CD4-positive, alpha-beta T cell (primary cell): ENCODE measurements at regions not wholly inside any gene's neighbourhood (a gene's known extent, or its start where the extent isn't known, plus 50 kb on each side); places are given as distances from the start of the nearest gene placed in this dataset.

Source experiments
- ATAC-seq: fragments of 200-7000 bp; cut with Tn5 transposase; one replicate; pipeline ENCODE4 v1.10.0; 2022; ENCODE audit warnings: mild to moderate bottlenecking; ENCODE audit not compliant: poor library complexity
- CTCF ChIA-PET: fragments of 350-600 bp; sonication (Branson Sonifier 250); formaldehyde crosslinking; loops from one replicate; lab custom pipeline; 2021; ENCODE audit warnings: antibody characterized with exemption, inconsistent platforms; lab: Charles Lee
- POLR2A ChIA-PET: fragments of 350-600 bp; sonication (Branson Sonifier 250); formaldehyde crosslinking; loops from one replicate; lab custom pipeline; 2021; ENCODE audit warnings: antibody characterized with exemption, inconsistent platforms; lab: Charles Lee
- DNase-seq, 14 experiments: peaks; one replicate each; pipeline ENCODE4 v3.0.0-alpha.2; 2013 to 2020; ENCODE audit warnings: mixed read lengths in 2 of 14
- H3K27ac ChIP-seq, 2 donors: one replicate each; pipeline versions ENCODE4 v1.5.1 to v1.7.0; 2013; ENCODE audit warnings: low read length in 2 of 2, low read depth in 1 of 2, mild to moderate bottlenecking in 1 of 2
- H3K27me3 ChIP-seq, 2 experiments: 1 replicate in 1 of 2; 2 replicates in 1 of 2; pipeline versions ENCODE4 v1.6.1 to v1.7.0; 2013; ENCODE audit warnings: low read length in 2 of 2, control low read depth in 1 of 2, mild to moderate bottlenecking in 1 of 2, moderate library complexity in 1 of 2; ENCODE audit not compliant: insufficient read depth in 2 of 2, control insufficient read depth in 1 of 2
- H3K36me3 ChIP-seq: one replicate; pipeline ENCODE4 v1.6.1; 2013; ENCODE audit warnings: low read length, control low read depth; ENCODE audit not compliant: insufficient read depth
- H3K4me1 ChIP-seq: one replicate; pipeline ENCODE4 v1.6.1; 2013; ENCODE audit warnings: low read length, control low read depth; ENCODE audit not compliant: insufficient read depth
- H3K4me3 ChIP-seq: one replicate; pipeline ENCODE4 v1.5.1; 2013; ENCODE audit warnings: mild to moderate bottlenecking, low read length, moderate library complexity
- H3K9me3 ChIP-seq, 2 experiments: 1 replicate in 1 of 2; 2 replicates in 1 of 2; pipeline versions ENCODE4 v1.6.1 to v1.7.0; 2013; ENCODE audit warnings: low read length in 2 of 2, mild to moderate bottlenecking in 2 of 2, control low read depth in 1 of 2, moderate library complexity in 1 of 2; ENCODE audit not compliant: control insufficient read depth in 1 of 2, insufficient read depth in 1 of 2
- H3K27ac Mint-ChIP-seq: one replicate; pipeline ENCODE4 v1.8.0; 2020; ENCODE audit warnings: mixed read lengths
- H3K27me3 Mint-ChIP-seq: one replicate; pipeline ENCODE4 v1.8.0; 2021; ENCODE audit warnings: mixed read lengths
- H3K36me3 Mint-ChIP-seq: one replicate; pipeline ENCODE4 v1.8.0; 2021; ENCODE audit warnings: low read depth, mixed read lengths
- H3K4me1 Mint-ChIP-seq: one replicate; pipeline ENCODE4 v1.8.0; 2021; ENCODE audit warnings: low read depth, mixed read lengths
- H3K4me3 Mint-ChIP-seq: one replicate; pipeline ENCODE4 v1.8.0; 2020; ENCODE audit warnings: mild to moderate bottlenecking, mixed read lengths
- H3K9me3 Mint-ChIP-seq: one replicate; pipeline ENCODE4 v1.8.0; 2020; ENCODE audit warnings: mixed read lengths
- CTCF ChIP-seq: fragments of 200-600 bp; IDR thresholded peaks from one replicate; pipeline ENCODE4 v1.8.0; 2022; ENCODE audit warnings: antibody characterized with exemption, mild to moderate bottlenecking
- intact Hi-C, 2 experiments: fragments of 100-400 bp; cut with DNase I in 1 of 2; cut with micrococcal nuclease in 1 of 2; formaldehyde crosslinking; loops; one replicate each; pipeline versions ENCODE4 v1.15.1 to v1.9.0; 2023 to 2025; cut with DNase I, micrococcal nuclease

GRCh38 chr10:122780391-122780790, 65.3 kb downstream of the CUZD1 start:
- ChIA-PET POLR2A (no interaction called here), CTCF (no interaction called here)
- Histone ChIP-seq H3K27ac (no peak overlapping the region), H3K4me1 (no peaks in the 10 kb centered on the region), H3K9me3 (peaks cover 0 to 9% of the 10 kb centered on the region in 2 experiments), H3K4me3 (no peak overlapping the region), H3K36me3 (no peaks in the 10 kb centered on the region), H3K27me3 (peaks cover 0 to 5% of the 10 kb centered on the region in 2 experiments)
- Mint-ChIP-seq H3K9me3 (no peaks in the 10 kb centered on the region), H3K4me3 (no peak overlapping the region), H3K4me1 (no peaks in the 10 kb centered on the region), H3K36me3 (no peaks in the 10 kb centered on the region), H3K27me3 (peaks cover 20% of the 10 kb centered on the region), H3K27ac (no peak overlapping the region)
- no peak for TF ChIP-seq CTCF
- ATAC-seq: no peak
- intact Hi-C loops: no loop called here
- DNase-seq: no peak

DNA sequence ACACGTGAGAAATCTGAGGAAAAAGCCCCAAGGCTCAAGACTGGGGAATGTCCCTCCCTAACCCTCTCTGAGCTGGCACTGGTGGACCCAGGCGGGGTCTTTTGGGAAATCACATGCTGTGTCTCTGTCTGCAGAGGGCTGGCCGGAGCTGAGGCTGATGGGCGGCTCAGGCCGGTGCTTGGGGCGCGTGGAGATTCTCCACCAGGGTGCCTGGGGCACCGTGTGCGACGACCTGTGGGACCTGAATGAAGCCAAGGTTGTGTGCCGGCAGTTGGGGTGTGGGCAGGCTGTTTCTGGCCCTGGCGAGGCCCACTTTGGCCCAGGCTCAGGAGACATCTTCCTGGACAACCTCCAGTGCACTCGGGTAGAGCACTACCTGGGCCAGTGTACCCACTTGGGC, 65.7 kb downstream of the CUZD1 start:
- Histone ChIP-seq H3K27ac (no peak overlapping the region), H3K36me3 (no peaks in the 10 kb centered on the region), H3K4me1 (no peaks in the 10 kb centered on the region), H3K4me3 (no peak overlapping the region), H3K27me3 (peaks cover 0 to 5% of the 10 kb centered on the region in 2 experiments), H3K9me3 (peaks cover 0 to 9% of the 10 kb centered on the region in 2 experiments)
- H3K4me1 Mint-ChIP-seq: no peaks in the 10 kb centered on the region
- no peak overlapping the region for H3K4me3 Mint-ChIP-seq
- H3K27ac Mint-ChIP-seq: no peak overlapping the region
- ChIA-PET POLR2A (no interaction called here), CTCF (no interaction called here)
- ATAC-seq (no peak), DNase-seq (no peak)
- intact Hi-C loops: no loop called here
- H3K27me3 Mint-ChIP-seq: peaks cover 25% of the 10 kb centered on the region
- no peaks in the 10 kb centered on the region for H3K36me3 Mint-ChIP-seq
- TF ChIP-seq CTCF: no peak
- no peaks in the 10 kb centered on the region for H3K9me3 Mint-ChIP-seq

- POLR2A ChIA-PET: no interaction called here
- H3K27ac Mint-ChIP-seq: no peak overlapping the region
- no peaks in the 10 kb centered on the region for H3K36me3 Mint-ChIP-seq
- no peak overlapping the region for H3K27ac ChIP-seq
- no peaks in the 10 kb centered on the region for H3K4me1 Mint-ChIP-seq
- H3K27me3 ChIP-seq: peaks cover 5 to 7% of the 10 kb centered on the region in 2 experiments
- intact Hi-C loops: no loop called here
- H3K36me3 ChIP-seq: no peaks in the 10 kb centered on the region
- no peaks in the 10 kb centered on the region for H3K9me3 Mint-ChIP-seq
- no peaks in the 10 kb centered on the region for H3K4me1 ChIP-seq
- CTCF ChIA-PET: no interaction called here
- H3K9me3 ChIP-seq: peaks cover 0 to 9% of the 10 kb centered on the region in 2 experiments
- H3K27me3 Mint-ChIP-seq: peaks cover 32% of the 10 kb centered on the region
- DNase-seq: no peak
- H3K4me3 Mint-ChIP-seq: no peak overlapping the region
- ATAC-seq: no peak
- no peak for TF ChIP-seq CTCF
- H3K4me3 ChIP-seq: no peak overlapping the region
Observed at GRCh38 chr10:122777515-122778059, 68.1 kb downstream of the CUZD1 start.
